ENCODE measurements at regions not wholly inside any gene's neighbourhood (a gene's known extent, or its start where the extent isn't known, plus 50 kb on each side); places are given as distances from the start of the nearest gene placed in this dataset.

DNA sequence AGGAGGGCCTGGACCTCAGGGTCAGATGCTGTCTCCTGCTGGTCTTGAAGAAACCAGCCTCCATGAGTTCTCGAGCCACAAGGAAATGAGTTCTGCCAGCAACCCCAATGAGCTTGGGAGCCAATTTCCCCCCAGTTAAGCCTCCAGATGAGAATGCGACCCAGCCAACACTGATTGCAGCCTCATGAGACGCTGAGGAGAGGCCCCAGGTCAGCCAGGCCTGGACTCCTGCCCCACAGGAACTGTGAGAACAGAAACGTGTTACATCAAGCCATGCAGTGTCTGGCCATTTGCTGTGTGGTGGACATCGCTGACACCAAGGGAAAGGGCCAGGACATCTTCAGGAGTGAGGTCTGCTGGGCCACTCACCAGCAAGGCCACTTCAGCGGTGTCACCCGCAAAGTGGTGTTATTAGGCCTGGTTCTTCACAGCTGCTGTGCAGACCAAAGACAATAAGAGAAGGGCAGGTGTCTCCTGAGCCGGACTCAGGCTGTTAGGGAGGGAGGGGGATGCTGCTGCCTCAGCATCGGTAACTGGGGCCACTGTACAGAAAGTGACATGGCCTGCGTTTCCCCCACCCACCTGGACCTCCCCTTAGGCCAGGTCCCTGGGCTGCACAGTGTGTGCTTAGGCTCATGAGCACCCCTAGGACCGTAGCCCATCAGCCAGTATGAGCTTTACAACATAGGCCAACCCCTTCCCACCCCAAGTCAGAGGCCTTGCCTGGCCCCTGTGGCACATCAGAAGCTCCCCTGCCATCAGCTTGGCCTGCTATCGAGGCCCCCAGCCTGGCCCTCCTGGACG is 272.4 kb upstream of the RTL1 start:
- no peak for TF ChIP-seq POLR2A (IDR thresholded peaks at IDR 0.05)
- TF ChIP-seq, protein P1, sequence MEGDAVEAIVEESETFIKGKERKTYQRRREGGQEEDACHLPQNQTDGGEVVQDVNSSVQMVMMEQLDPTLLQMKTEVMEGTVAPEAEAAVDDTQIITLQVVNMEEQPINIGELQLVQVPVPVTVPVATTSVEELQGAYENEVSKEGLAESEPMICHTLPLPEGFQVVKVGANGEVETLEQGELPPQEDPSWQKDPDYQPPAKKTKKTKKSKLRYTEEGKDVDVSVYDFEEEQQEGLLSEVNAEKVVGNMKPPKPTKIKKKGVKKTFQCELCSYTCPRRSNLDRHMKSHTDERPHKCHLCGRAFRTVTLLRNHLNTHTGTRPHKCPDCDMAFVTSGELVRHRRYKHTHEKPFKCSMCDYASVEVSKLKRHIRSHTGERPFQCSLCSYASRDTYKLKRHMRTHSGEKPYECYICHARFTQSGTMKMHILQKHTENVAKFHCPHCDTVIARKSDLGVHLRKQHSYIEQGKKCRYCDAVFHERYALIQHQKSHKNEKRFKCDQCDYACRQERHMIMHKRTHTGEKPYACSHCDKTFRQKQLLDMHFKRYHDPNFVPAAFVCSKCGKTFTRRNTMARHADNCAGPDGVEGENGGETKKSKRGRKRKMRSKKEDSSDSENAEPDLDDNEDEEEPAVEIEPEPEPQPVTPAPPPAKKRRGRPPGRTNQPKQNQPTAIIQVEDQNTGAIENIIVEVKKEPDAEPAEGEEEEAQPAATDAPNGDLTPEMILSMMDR (IDR thresholded peaks at IDR 0.05), result no peak
- Histone ChIP-seq H3K27me3 (no peaks in the 10 kb centered on the region), H3K9me3 (no peaks in the 10 kb centered on the region), H3K4me3 (no peak overlapping the region), H3K4me1 (no peaks in the 10 kb centered on the region), H3K36me3 (no peaks in the 10 kb centered on the region), H3K27ac (no peak overlapping the region)
- peak in 1 of 3 donors; percentile 30 for DNase-seq

DNA sequence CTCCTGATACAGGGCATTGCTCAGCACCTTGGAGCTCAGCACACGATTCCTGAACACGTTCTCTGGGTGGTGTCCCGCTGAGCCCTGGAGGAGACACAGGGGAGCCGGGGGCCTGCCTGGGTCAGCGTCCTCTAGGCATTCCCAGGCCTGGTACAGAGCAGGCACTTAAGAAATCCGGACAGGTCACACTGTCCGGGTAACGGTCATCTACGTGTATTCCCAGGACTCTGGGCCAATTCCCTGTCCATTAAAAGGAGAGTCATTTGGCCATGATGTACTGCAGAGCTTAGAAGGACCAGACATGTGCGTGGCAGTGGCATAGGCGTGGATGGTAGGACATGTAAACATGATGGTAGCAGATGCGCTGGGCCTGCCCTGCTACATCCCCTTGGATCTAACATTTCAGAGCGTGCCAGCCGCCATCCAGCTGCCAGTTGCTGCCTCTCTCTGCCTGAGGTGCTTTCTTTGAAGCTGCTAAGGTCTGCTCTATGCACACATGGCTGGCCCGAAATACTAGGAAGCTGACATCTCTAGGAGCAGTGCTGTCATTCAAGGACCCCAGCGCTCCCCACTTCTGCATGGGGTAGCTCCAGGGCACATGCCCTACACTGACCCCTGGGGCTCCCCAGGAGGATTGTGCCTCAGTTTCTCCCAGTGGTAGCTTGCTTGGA is 273.1 kb upstream of the RTL1 start:
- TF ChIP-seq POLR2A (IDR thresholded peaks at IDR 0.05), result no peak
- TF ChIP-seq, protein P1 (IDR thresholded peaks at IDR 0.05), result no peak
- Histone ChIP-seq H3K27ac (no peak overlapping the region), H3K4me1 (no peaks in the 10 kb centered on the region), H3K9me3 (no peaks in the 10 kb centered on the region), H3K27me3 (no peaks in the 10 kb centered on the region), H3K36me3 (no peaks in the 10 kb centered on the region), H3K4me3 (no peak overlapping the region)
- DNase-seq, result peak in 2 of 3 donors; percentile 29 to 34

DNA sequence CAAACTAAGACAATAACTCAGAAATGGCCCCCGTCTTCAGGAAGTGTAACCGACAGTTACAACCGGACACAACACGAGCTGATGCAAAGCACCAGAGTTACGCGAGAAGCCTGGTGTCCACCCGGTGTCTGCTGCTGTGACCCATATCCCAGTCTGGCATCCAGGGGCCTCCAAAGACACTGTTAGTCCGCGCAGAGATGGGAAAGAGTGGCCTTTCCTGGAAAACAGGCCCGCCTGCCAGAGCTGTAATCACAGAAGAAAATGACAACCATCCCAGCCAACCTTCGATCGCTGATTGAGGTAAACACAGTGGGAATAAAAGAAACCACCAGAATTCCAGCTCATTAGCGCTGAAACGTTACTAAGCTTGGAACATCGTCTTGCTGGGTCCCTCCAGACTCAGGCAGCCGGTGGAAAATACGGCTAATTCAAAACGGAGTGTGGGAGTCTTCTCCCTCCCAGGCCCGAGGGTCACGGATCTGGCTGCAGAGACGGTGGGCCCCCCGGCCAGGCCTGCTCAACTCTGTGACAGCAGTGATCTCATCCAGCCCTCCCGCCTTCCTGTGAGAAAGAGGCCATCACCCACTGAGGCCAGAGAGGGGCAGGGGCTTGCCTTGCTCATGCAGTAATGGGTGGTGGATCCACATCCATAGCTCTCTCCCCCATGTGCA is 273.9 kb upstream of the RTL1 start:
- Histone ChIP-seq H3K27ac (no peak overlapping the region), H3K36me3 (no peaks in the 10 kb centered on the region), H3K4me3 (no peak overlapping the region), H3K9me3 (no peaks in the 10 kb centered on the region), H3K4me1 (no peaks in the 10 kb centered on the region), H3K27me3 (no peaks in the 10 kb centered on the region)
- peak in 2 of 3 donors; percentile 15 to 30 for DNase-seq
- TF ChIP-seq, protein P1 (IDR thresholded peaks at IDR 0.05), result no peak
- no peak for TF ChIP-seq POLR2A (IDR thresholded peaks at IDR 0.05)

DNA sequence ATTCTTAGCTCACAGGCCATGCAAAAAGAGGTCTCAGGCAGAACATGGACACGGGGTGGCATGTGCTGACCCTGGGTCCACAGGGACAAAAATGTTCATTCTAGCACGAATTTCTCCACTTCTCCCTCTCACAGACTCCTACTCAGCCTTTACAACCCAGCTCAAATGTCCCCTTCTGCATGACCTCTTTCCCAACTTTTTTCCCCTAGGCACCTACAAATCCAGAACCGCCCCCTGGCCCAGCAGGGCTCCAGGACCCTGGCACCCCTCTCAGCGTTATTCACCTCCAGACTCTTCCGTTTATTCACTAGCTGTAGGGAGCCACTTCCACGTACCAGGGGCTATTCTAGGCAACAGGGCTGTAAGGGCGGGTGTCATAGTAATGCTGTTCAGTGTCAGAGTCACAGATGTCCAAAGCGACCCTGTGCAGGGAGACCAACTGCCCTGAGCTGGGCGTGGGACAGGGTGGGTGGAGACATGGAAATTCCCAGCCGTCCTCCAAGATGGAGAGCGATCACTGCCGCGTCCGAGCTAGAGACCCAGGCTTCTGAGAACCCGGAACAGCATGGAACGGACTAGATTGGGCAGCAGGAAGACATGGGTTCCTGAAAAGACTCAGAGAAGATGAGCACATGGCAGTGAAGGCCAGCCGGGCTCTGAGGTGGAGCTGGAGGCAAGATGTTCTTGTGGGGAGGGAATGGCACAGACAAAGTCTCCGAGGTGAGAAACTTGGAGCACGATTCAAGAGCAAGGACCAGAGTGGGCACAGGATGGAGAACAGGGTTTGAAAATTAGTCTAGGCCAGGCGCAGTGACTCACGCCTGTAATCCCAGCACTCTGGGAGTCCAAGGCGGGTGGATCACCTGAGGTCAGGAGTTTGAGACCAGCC is 274.9 kb upstream of the RTL1 start:
- Histone ChIP-seq H3K36me3 (no peaks in the 10 kb centered on the region), H3K27ac (no peak overlapping the region), H3K27me3 (no peaks in the 10 kb centered on the region), H3K4me3 (no peak overlapping the region), H3K9me3 (no peaks in the 10 kb centered on the region), H3K4me1 (no peaks in the 10 kb centered on the region)
- DNase-seq, result peak in 2 of 3 donors; percentile 25
- TF ChIP-seq, protein P1 (IDR thresholded peaks at IDR 0.05), result no peak
- no peak for TF ChIP-seq POLR2A (IDR thresholded peaks at IDR 0.05)

DNA sequence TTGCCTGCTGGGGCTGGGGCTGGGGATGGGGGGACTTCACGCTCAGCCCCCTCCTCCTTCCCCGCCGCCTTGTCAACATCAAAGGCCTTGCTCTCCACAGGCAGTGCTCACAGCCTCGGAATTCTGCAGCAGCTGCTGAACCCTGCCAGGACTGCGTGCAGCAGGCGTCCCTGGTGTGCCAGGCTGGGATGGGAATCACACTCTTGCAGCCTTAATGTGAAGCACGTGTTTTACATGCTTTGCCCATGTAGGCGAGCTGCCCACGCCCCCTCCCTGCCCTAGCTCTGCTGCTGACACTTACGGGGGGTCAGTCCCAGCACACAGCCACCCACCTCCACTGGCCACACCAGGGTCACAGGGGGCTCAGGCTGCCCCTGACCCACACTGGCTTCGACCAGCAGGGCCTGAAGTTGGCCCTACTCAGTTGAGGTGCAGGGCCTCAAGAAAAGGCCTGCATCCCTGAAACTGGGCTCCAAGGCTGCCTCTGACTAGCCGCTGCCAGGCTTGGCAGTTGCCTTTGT is 276.2 kb upstream of the RTL1 start:
- Histone ChIP-seq H3K4me3 (no peak overlapping the region), H3K9me3 (no peaks in the 10 kb centered on the region), H3K27ac (no peak overlapping the region), H3K27me3 (no peaks in the 10 kb centered on the region), H3K36me3 (no peaks in the 10 kb centered on the region), H3K4me1 (no peaks in the 10 kb centered on the region)
- DNase-seq, result peak in 1 of 3 donors; percentile 30
- TF ChIP-seq, protein P1 (IDR thresholded peaks at IDR 0.05), result no peak
- no peak for TF ChIP-seq POLR2A (IDR thresholded peaks at IDR 0.05)
